GM18868 (cell line): ENCODE measurements at regions not wholly inside any gene's neighbourhood (a gene's known extent, or its start where the extent isn't known, plus 50 kb on each side); places are given as distances from the start of the nearest gene placed in this dataset.

ENCODE experiments used
- ATAC-seq: cut with Tn5 transposase; IDR thresholded peaks from one replicate; pipeline ENCODE4 v1.9.1; 2021; ENCODE audit warnings: mild to moderate bottlenecking, moderate library complexity; ENCODE audit not compliant: unreplicated experiment

DNA sequence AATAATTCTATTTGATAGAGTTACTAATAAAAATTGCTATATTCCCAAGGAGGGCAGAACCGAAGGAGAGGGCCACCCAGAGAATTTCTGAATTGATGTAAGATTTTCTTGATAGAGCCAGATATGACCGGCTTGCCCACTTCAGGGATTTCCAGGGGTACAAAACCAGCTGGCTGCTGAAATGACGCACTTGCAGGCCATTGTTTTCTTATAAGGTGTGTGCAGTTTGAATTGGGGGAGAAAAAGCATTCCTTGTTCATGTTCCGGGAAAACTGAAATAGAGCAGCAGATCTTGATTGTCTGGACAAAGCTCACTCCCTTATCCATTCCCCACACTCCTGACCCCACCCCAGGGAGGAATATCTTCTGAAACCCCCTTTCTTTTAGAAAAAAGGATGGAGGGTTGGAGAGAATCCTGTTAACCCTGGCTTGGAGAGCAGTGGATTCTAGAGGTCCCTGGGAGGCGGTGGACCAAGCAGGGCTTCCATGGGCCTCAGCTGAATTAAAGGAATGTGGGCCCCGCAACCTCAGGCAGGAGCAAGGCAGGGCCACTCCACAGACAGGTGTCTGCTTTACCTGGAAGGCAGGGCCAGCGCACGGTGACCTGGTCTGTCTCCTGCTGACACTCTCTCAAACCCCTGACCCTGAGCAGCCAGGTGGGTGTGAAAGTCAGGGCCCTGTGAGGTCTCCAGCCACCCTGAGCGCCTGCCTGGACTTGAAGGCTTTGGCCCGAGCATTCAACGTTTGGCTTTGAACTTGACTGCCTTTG lies 96.4 kb downstream of the TMEM170B start:
- no peak for ATAC-seq

GRCh38 chr6:11634948-11635347 lies 97.4 kb downstream of the TMEM170B start:
- ATAC-seq: no peak

DNA sequence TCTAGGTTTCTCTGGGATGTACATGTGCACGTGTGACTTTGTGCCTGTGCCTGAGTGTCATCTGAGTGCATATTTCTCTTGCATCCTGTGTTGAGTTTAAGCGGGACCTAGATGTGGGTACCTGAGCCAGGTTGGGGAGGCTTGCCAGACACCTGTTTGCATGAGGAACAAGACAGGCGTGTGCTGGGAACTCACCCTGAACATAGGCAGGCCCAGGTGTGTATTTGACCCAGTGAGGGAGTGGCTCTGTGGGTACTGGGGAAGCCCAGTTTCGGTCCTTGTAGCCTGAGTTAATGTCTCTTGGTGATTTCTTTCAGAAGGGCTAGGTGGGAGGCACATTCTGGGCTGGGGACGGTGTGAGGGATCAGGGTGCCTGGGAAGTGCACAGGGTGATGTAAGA lies 98.6 kb downstream of the TMEM170B start:
- ATAC-seq: no peak

- no peak for ATAC-seq
Measured at GRCh38 chr6:11637266-11637665, 99.7 kb downstream of the TMEM170B start.

DNA sequence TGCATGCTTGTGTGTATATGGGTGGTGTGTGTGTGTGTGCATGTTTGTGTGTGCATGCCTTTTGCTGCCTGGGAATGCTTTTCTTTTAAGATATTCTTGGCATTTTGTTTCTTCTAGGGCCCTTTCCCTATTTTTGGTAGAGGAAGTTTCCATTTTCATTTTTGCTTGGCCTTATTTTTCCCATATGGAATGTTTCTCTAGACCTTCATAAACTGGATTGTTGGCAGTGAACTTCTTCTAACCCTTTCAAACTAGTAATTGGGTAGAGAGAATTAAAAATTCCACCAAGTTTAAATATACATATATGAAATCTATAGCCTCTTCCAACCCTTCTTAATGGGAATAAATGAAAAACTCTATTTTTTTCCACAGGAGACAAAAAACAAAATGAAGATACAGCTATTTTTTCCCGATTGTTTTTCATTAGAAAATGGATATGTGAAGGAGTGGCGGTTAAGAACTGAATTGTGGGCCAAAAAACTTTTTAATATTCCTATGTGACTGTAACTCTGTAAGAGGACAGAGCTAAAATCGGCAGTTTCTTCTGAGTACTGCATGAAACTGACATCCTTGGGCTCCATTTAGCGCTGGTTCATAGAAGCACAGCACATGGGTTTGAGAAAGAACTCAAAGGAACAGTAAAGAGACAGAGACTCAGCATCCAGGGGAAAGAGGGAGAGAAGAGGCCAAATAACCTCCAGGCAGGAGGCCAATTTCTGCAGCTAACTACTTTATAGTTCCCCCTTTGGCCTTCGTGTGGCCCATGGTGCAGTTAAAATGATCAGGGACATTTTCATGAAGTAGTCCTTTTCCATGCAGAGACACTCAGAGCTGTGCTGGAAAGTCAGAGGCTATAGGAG lies 102.1 kb downstream of the TMEM170B start:
- ATAC-seq: no peak

- no peak for ATAC-seq
Measured at GRCh38 chr6:11640486-11640885, 102.9 kb downstream of the TMEM170B start.

DNA sequence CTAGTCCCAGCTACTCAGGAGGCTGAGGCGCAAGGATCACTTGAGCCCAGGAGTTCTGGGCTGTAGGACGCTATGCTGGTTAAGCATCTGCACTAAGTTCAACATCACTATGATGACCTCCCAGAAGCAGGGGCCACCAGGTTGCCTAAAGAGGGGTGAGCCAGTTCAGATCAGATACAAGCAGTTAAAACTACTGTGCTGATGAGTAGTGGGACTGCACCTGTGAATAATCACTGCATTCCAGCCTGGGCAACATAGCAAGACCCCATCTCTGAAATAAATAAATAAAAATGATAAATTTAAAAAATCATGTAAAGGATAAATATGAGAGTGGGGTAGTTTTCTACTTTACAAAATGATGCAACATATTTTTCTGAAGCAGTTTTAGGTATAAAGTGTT lies 106.5 kb downstream of the TMEM170B start:
- no peak for ATAC-seq

DNA sequence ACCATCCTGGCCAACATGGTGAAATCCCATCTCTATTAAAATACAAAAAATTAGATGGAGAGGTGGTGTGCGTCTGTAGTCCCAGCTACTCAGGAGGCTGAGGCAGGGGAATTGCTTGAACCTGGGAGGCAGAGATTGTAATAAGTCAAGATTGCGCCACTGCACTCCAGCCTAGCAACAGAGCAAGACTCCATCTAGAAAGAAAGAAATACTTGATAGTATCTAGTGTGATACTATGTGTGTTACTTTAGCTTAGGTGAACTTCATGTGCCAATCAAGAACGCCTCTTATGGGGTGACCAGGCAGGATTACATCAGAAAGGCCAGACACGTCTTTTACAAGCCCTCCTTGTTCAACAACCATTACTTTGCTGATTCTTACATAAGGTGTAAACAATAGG lies 107.1 kb downstream of the TMEM170B start:
- ATAC-seq: no peak

DNA sequence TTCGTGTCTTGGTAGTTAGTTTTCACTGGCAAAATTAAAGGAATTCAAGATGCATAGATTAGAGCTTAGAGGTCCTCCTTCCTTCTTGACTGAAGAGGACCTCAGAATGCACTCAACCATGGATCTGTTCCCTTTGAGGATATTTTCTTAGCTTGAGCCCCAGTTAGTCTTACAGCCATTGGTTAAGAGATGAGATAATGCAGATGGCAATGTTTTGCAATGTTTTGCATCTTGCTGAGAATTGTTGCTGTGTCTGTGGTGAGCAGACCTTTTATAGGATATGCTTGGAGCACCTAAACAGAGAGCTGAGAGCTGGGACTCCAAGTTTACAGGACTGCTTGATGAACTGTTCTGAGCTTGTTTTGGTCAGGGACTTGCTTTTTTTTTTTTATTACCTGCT lies 107.5 kb downstream of the TMEM170B start:
- no peak for ATAC-seq

- no peak for ATAC-seq
Measured at GRCh38 chr6:11648436-11648775, 110.9 kb downstream of the TMEM170B start.

GRCh38 chr6:11648889-11649288 lies 111.3 kb downstream of the TMEM170B start:
- no peak for ATAC-seq

DNA sequence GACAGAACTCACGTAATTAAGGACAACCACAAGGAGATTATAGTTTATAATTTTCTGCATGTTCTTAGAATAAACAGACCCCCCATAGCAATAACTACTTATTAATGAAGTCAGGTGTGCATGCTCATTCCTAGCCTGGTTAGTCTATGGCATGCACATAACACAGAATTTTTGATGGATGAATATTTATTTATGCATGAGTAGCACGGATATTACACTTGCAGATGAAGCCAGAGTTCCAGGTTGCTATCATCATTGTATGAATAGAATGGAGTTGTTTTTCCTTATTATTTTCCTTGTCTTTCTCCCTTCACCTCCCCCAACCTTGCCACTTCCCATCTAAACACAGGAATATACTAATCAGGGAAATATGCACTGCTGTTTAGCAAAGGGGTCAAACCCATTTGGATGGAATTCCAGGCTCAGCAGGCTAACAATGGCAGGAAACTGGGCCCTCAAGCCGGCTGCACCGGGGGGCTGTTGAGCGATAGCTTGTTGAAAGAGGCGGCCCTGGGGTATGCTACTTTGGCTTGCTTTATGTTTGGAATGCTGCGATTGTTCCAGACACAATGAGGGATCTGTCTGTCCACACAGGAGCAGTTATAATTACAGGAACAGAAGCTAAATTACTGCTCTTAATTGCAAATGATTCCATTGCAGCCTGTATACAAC lies 112.6 kb downstream of the TMEM170B start:
- no peak for ATAC-seq

DNA sequence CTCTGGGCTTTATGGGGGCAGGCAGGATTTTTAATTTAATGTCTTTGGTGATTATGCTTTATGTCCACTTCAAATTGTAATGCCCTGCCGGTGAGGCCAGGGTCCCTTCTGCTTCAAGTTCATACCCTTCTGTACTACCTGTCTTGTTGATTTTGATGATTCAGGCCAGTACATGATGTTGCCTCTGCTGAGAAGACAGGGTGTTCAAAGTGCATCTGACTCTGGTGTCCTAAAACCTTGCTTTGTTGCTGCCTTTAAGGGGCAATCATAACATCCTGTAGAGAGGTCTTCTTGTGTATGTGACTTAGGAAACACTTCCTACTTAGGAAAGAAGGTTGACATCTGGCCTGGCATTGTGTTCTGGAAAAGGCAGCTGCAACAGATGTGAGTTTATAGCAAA lies 113.2 kb downstream of the TMEM170B start:
- ATAC-seq: no peak

DNA sequence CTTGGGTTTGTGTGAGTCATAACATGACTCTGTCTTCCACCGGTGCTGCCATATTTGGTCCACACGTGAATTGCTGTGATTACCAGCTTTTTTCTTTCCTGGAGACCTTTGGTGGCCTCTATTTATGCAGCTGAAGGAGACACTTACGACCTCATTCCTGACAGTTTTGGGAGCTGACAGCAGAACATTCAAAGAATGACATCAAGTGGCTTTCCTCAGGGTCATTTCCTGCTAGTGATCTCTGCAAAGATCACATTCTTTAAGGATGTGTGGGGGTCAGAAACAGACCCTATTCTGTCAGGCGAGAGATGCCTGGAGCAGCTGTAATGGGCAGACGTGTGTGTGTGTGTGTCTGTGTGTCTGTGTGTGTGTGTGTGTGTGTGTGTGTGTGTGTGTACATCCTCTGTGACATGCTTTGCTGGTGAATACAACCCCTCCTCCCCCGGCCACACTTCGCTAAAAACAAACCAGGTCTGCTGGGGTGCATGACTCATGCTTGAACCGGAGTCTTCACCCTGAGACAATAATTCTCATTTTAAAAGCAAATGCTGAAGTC lies 115.6 kb downstream of the TMEM170B start:
- peak; percentile 51 for ATAC-seq

DNA sequence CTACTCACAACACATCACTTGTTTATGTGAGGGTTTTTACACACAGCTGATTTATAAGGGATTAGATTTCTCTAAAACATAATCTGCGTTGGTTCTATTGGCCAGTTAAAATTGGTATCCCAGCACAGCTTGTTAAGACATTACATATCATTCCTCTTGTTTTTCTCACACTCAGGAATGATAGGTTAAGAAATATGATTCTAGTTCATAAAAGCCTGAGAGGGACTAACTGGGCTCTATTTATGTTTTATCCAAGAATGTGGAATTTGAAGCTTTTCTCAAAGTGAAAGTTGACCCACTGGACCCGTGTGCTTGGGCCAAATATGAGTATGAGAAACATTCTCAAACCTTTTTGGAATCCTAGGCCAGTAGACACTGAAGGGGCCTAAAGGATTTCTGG lies 117.3 kb downstream of the TMEM170B start:
- no peak for ATAC-seq

DNA sequence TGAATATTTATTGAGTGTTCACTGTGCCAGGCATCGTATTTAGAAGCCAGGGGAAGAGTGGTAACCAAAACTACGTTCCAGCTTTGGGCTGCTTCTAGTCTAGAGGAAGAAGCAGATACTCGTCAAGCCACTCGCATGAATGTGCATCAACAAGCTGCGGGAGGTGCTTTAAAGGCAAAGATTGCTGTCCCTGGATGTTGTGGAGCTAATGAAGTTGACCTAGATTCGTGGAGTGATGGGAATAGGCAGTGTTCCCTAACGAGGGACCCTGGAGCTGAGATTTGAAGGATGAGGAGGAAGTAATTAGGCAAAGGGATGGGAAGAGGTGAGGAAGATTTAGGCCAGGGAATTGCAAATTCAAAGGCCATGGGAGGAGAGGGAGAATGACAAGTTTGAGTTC lies 118.9 kb downstream of the TMEM170B start:
- ATAC-seq: no peak

GRCh38 chr6:11659757-11660156 lies 118.8 kb downstream of the ADTRP start:
- ATAC-seq: no peak

DNA sequence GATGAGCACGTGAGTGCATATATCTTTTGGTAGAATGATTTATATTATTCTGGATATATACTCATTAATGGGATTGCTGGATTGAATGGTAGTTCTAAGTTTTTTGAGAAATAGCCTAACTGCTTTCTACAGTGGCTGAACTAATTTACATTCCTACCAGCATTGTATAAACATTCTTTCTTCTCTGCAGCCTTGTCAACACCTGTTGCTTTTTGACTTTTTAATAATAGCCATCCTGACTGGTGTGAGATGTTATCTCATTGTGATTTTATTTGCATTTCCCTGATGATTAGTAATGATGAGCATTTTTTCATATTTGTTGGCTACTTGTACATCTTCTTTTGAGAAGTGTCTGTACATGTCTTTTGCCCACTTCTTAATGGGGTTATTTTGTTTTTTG lies 116.3 kb downstream of the ADTRP start:
- ATAC-seq: no peak

DNA sequence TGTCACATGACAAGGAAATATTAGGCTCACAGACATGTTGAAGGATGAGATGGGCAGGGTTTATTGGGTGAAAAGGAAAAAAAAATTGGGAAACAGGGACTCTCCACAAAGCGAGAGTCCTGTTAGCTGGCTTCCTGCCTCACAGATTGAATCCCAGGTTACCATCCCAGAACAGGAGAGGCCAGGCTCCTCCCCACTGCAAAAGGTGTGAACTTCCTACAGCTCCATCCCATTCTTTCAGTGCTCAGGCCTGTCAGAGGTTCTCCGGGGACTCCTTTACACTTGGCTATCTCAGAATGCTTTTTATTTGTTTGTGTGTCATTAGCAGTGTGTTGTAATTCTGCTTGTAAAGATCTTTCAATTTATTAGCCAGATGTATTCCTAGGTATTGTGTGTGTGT lies 115.1 kb downstream of the ADTRP start:
- no peak for ATAC-seq
